ENCODE measurements at regions not wholly inside any gene's neighbourhood (a gene's known extent, or its start where the extent isn't known, plus 50 kb on each side); places are given as distances from the start of the nearest gene placed in this dataset.

GRCh38 chr16:76885776-76886537 is 305.0 kb upstream of the MON1B start:
- TF ChIP-seq REST (IDR thresholded peaks at IDR 0.05; ENCODE audit: insufficient read depth in 1 of 2, low read depth in 2 of 2, low read length in 2 of 2) (no peak), POLR2AphosphoS5 (IDR thresholded peaks at IDR 0.05; ENCODE audit: low read depth, low read length) (no peak), SIN3A (IDR thresholded peaks at IDR 0.05; ENCODE audit: borderline replicate concordance, insufficient read depth, low read length) (no peak), TAF1 (IDR thresholded peaks at IDR 0.05; ENCODE audit: borderline replicate concordance, insufficient read depth, low read length) (no peak)
